HG03571 (cell line): ENCODE measurements at regions not wholly inside any gene's neighbourhood (a gene's known extent, or its start where the extent isn't known, plus 50 kb on each side); places are given as distances from the start of the nearest gene placed in this dataset.

Experiments
- ATAC-seq: cut with Tn5 transposase; IDR thresholded peaks from one replicate; pipeline ENCODE4 v1.9.1; 2021; ENCODE audit not compliant: unreplicated experiment

DNA sequence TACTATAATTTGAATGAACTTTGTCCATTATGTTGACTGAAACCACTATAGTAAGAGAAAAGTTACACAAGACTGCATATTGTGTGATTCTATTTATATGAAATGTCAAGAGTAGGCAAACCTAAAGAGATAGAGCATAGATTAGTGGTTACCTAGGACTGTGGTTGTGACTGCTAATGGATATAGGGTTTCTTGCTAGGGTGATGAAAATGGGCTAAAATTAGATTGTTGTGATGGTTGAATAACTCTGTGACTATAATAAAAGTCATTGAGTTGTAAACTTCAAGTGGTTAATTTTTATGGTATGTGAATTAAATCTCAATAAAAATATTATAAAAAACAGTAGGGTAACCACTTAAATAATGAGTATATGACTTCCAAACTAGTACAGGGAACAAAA is 142.9 kb upstream of the AHR start:
- no peak for ATAC-seq

DNA sequence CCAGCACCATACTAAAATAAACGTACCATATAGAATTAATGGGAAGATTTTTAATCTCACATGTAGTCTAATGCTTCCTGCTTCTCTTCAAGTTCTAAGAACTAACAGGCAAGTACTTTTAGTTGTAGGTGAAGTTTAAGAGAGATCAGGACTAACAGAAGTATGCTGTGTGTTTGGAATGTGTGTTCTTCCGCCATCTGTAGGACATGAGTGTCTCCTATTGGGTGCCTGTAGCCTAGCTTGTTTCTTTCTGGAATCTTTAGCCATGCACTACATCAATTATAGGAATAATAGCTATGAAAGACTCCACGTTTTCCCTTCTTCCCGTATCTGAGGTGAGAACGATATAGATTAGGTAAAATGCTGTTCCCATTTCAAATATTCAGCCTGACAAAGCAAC is 140.2 kb upstream of the AHR start:
- no peak for ATAC-seq

DNA sequence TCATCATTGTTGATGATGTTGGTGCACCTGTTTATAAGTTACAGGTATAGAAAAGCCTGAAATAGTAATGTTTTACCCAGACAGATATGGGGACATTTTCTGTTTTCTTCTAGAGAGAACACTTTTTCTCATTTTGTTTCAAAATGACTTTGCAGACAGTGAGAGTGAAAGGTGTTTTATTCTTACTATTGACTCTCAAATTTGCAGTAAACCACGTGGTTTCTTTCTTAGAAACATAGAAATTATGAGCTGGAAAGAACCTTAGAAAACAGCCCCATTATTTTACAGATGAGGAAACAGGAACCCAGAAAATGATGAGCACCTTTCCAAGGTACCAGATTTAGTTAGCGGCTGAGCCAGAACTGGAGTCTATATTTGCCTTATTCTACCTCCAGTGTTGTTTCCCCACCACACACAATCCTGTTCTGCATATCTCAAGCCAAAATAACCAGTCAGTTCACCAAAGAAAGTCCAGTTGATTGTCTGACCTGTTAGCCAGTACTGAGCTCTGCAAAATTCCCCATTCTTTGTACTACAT is 138.9 kb upstream of the AHR start:
- peak; percentile 89 for ATAC-seq

DNA sequence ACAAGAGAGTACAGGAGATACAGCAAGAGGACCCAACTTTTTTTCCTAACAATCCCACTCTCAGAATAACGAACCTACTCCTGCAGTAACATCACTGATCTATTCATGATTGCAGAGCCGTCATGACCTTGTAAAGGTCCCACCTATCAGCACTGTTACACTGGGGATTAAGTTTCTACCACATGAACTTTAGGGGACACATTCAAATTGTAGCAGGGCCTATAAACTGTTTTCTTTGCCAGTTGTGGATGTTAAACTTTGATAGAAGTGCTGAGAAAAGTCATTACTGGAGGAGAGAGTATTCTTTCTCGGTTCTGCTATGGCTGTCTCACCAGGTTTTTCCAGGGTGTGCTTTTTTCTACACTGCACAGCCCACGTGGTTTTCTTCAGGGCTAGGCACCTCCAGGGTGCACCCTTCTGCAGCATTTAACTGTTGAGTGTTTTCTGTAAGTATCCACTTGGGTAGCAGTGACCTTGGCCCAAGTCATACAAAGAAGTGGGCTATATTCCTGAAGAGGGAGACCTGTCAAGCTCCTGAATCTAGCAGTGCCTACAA is 131.6 kb upstream of the AHR start:
- ATAC-seq = peak; percentile 84

DNA sequence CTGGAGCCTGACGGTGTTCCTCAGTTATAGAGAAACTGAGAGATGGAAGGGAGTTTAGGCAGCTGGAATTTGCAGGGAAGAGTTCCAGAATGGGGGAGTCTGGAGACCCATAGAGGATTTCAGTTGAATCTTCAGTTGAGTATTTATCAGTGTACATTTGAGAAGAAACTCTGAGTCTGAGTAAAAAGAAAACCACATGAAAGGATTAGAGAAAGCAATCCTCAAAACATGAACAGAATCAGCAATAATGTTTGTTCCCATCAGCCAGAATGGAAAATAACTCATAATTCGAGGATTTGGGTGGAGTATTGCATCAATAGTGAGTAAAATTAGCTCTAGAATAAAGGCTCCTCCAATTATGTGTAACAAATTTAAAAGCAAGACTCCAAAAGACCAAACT is 130.0 kb upstream of the AHR start:
- no peak for ATAC-seq

DNA sequence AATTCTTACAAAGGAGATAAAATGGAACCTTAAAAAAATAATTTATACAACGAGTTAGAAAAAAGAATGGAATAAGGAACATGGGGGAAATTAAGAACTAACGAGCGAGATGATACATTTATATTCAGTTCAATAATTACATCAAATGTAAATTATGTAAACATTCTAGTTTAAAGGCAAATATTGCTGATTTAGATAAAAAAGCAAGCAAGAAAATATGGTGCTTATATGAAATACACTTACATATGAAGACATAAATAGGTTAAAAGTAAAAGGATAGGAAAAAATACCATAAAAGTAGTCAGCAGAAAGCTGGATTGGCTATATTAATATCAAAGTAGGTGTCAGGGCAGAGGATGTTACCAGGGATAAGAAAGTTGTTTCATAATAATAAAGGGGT is 127.0 kb upstream of the AHR start:
- ATAC-seq = no peak

DNA sequence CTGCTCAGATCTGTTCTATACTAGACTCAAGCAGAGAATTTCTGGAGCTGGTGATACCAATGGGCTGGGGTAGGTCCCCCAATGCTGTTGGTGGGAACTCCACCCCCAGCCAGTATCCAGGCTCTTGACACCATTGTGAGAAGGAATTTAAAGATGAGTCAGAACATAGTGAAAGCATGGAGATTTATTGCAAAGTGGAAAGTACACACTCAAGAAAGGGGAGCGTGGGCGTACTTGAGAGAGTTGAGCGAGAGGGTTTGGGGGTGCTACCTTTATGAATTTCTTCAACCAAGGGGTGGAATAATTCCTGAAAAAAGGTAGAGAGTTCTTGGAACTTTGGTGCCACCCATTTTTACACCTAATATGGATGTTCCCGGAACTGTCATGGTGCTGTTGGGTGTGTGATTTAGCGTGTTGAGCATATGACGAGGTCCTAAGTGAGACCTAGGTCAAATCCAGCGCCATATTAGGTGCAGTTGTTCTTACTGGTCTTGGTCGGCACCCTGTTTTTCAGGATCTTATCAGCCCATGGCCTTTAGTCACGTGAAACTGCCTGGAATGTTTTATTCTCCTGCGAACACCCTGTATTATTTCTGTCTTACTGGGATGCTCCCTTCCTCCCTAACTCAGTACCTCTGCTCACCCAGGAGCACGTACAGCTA is 122.0 kb upstream of the AHR start:
- no peak for ATAC-seq

DNA sequence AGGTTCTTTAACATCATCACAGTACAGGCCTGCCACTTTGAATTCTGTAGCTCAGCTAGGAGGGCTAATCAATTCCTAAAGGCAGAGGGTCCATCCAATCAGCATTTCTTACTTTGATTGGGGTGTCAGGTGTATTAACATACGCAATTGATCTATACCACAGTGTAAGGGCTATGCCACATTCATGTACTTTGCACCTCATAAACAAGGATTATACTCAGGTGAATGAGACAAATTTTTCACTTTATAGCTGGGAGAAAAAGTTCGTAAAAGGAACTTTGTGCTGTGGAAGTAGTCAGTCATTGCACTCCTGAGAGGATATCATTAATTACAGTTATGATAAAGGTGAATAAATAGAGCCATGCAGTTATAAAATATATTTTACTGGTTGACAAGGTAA is 119.9 kb upstream of the AHR start:
- no peak for ATAC-seq

DNA sequence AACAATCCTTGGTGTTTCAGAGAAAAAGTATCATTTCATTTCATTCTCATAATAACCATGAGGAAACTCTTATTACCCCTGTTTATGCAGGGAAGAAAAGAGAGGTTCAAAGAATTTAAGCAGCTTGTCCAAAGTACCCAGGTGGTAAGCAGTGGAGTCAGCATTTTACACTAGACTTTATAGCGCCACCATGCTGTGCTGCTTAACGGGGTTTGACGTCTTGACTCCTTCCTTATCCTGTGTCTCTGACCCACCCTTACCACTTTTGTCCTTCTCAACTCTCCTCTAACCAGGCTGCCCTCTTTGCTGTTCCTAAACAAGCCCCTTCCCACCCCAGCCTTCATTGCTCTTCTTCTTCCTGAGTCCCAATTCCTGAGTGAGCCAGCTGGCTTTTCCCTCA is 117.0 kb upstream of the AHR start:
- no peak for ATAC-seq

DNA sequence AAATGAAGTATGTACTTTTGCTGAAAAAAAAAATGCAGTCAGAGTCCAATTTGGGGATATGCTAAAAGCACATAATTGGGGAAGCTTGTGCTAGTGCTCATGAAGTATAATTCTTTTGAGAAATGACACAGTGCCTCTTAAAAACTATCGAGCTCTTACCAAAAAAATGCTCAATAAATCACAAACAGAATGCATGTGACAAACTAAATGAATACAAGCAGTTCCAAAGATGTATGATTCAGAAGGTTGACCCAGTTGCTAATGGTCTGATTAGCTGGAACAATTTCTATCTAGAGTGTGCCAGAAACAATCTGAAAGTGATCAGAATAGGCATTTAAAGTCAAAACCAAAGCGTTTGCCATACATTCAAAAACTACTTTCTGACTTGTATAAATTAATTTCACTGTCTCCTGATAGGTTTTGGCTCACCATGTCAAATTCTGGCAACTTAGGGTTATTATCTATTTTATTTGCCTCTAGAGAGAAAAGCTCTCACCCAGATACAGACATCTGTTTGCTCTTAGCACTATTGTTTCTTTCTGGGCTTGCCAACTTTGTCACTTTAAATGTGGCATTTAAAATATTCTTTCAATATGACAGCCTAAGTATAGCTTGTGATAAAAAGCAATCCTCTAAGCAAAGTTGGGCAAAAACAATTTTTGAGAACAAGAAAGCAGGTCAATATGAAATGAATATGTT is 114.7 kb upstream of the AHR start:
- no peak for ATAC-seq

DNA sequence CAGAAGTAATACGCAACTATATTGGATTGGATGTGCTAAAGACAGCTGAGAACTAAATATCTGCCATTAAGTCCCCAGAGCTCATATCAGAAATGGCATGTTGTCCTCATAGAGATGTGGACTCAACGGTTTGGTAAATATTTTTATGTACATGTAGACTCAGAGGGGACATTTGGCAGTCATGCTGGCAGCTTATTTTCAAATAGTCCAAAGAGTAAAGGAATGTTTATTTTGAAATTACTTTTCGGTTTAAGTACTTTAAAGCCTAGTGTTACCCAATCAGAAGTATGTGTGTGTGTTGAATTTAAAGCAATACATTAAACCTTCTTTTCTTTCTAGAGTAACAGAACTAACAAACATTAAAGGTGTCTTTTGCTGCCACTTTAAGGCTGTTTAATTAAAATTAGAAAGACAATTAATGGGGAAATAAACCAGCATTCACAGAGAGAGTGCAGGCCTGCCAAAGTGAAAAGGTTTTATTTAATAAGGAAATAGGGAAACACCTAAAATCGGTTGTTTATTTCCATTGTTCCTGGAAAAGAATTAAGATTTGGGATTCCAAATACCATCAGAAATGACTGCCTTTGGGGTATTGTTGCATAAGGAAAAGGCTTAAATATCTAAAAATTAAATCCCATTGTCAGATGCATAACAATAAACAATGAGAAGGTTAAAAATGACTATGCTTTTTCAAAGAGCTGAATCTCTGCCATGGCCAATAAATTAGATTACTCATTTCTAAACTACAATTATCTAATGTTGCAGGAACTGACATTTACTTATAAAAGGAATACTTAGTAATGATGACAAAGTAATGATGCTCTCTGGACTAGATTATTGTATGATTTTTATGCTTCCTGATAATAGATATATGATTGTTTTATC is 113.4 kb upstream of the AHR start:
- peak; percentile 35 for ATAC-seq

DNA sequence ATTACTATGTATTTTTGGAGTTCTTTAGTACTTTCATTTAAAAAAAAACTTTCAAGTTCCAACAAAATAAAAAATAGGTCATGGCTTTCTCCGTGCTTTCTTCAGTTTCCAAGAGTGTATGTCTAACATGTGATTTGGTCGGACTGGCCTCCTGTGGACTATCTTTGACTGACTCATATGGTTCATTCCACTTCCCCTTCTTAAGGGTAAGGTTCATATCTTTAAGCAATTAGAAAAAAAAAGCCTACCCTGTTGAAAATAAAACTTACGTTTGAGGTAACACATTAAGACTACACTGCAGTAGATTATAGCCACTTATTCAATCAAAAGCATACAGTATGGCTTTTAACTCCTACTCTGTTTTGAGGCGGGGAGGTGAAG is 112.8 kb upstream of the AHR start:
- peak; percentile 98 for ATAC-seq

DNA sequence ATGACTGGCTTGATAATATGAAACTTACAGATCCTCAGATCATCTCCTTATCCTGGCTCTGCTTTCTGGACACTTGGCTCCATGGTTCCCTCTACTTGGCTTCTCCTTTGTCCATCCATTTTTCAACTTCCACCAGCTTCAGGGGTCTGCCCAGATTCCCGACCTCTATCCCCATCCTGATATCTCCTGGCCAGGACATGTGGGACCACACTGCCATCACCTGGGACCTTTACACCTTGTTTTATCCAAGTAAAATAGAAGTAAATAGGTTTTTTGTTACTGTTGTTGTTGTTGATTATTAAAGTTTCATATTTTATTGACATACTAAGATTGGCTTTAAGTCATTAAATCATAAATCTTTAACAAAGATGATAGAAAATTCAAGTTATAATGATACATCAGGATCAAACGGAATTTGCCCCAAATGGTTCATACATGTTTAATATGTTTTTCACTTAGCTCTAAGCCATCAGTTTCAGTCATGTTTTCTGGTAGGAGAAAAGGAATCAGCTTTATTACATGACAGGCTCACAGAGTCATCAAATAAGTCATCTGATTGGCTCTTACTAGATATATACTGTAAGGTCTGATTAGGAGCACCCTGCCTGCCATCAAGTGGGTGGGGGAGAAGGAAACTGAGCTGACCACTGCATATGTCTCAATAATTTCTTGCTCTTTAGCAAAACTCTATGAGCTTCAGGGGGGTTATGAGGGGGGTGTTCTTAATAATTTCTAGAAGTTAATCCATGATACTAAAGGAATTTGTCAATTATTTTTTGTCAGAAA is 111.5 kb upstream of the AHR start:
- no peak for ATAC-seq

DNA sequence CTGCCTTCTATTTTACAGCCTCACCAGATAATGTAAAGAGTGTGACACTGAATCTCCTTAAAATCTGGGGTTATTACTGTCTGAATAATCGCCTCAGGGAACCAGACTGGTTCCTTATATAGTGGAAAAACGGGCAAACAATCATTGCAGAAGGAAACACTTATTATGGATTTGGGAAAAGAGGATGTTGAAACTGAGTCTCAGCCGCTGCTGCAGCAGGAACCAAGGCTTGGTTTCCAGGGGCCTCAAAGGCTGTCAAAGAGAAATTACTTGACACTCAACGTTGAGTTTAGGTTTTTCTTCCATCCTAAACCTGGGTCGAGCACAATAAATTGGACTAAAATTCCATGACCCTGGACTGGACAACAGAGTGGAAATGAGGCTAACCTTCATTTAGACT is 103.8 kb upstream of the AHR start:
- no peak for ATAC-seq

DNA sequence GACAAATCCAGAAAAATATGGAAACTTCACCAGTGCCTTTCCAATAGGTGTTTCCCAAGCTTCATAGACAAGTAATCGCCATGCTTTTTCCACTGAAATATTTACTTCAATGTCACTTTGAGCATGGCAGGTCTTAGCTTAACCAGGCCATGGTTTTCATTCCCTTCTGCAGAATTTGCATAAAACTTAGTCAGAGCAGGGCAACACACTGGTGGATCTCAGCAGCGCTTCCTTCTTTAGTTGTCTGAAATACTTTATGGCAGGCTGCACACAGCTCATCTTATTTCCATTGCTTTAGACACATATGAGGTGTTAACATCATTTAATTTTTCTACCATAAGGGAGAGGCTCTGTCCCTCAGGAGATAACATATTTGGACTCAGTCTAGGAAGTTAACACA is 102.9 kb upstream of the AHR start:
- peak; percentile 76 for ATAC-seq

DNA sequence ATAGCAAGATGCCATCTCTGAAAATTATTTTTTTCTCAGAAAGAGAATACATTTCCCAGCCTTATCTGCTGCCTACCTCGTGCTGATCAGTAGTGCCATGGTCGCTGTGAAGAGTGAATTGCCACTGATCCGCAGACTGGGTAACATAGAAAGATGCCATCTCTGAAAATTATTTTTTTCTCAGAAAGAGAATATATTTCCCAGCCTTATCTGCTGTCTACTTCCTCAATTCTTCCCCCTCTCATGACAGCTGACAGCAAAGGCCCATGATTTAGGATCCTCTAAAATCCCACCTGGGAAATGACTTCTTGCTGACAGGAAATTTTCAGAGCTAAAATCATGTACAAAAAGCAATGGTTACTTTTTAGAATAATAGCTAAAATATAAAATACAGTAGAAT is 92.5 kb upstream of the AHR start:
- no peak for ATAC-seq

DNA sequence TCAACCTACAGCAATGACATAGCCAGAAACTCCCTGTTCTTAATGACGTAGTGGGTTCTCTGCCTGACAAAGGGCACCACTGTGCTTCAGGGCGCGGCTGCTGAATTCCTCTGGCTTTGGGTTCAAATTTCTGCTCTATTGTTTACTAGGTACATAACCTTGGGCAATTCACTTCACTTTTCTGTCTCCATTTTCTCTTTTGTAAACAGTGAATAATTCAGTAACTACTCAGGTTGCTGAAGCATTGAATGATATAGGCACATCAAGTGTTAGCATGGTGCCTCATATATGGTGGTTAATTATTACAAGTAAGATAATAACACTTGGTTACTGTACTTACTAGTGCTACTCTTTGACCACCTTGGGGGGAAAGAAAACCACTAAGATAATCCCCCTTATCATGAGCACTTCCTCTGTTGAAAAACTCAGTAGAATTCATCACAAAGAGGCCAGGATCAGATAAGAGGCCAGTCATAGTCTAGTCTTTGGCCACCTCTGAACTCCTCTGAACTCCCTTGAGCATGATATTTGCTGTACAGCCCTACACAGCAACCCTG is 92.0 kb upstream of the AHR start:
- ATAC-seq = no peak

DNA sequence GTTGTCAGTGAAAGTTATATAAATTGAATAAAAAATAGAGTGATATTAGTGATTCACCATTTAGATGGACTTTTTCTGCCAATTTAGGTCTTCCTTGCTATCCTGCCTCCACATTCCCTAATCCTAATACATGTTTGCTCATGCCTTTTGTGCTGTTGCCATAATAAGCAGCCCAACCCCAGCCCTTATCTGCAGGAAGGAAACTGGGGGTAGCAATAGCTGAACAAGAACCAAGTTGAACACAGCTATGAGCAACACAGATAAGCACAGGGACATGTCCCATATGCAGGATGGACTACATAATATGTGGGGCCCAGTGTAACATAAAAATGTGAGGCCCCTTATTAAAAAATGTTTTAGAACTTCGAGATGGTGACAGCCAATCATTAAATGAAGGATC is 91.2 kb upstream of the AHR start:
- ATAC-seq = no peak

DNA sequence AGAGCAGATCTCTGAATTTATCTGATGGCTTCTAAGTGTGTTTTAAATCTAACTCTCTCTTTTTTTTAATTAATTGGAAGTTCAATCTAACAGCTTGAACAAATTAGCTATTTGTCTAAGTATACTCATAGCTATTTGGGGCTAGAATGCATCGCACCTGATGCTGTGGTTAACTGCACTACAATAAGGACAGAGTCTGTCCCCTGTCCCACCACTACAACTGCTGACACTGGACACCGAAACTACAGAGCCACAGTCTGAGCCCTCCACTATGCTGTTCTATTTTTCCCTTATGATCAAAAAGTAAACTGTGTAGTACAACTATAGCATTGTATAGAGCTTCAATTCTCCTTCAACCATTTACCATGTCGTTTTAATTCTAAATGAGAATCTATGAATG is 89.4 kb upstream of the AHR start:
- ATAC-seq = no peak

DNA sequence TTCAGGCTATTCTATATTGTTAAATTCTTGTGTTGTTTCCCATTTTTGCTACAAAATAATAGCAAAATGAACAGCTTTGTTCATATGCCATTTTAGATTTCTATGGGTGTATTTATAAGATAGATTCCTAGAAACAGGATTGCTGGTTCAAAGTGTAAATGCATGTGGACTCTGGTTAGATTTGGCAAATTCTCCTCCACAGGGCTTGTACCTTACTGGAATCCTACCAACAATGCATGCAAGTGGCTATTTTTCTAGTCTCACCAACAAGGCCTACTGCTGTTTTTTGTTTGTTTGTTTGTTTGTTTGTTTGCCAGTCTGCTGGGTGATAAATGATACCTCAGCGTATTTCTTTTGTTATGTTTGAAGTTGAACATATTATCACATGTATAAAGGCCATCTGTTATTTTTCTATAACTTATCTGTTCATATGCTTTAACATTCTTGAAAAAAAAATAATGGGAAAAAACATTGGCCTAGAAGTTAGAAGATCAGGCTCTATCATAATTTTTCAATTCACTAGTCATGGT is 87.1 kb upstream of the AHR start:
- ATAC-seq = no peak
